ENCODE measurements at regions not wholly inside any gene's neighbourhood (a gene's known extent, or its start where the extent isn't known, plus 50 kb on each side); places are given as distances from the start of the nearest gene placed in this dataset.

DNA sequence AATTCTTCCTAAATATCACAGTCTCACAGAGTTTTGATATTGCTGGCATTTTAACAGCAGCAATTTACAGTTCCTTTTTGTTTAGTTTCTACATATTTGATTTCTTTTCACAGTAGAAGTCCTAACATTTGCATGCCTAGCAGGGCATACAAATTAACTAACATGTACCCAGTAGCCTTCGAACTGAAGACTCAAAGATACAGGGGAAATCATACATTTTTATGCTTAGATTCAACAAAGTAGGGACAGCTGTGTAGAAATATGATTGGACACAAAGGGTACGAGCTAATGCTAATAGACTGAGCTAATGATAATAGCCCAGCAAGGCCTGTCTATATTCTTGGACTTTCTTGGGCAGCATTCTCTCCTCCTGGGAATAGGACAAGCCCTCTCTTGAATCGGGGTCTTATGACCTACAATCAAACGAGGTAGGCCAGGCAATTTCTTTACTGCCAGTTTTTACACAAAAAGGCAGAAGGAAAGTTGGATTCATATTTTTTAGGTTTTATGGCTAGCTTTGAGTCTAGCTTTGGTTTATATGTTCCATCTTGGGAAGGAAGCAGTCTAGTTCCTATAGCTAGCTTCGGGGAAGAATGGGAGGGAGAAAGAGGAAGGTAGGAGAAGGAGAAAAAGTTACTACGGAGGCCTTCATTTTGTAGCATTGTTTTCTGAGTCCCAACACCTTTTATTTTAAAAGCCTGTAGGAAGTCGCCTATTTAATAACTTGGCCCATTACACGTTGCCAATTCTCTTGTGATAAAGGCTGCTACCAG is 115.8 kb downstream of the HFE start:
- H3K4me3 Mint-ChIP-seq = no peak overlapping the region; a peak in 2 of 5 replicates

More for the DNA sequence above, 115.8 kb downstream of the HFE start:
- peak overlapping the region; percentile 92 for H3K9ac ChIP-seq (ENCODE audit: extremely low read depth, insufficient read length, low read length)
- H2BK15ac ChIP-seq (ENCODE audit: low read depth, low read length) = no peak overlapping the region
- H4K20me1 ChIP-seq (ENCODE audit: control insufficient read depth, insufficient read depth, insufficient read length) = no peaks in the 10 kb centered on the region
- no peaks in the 10 kb centered on the region for H3K9me3 ChIP-seq (ENCODE audit: control insufficient read depth, low read depth, low read length)
- H2AK5ac ChIP-seq (ENCODE audit: insufficient read length, low read length) = no peak overlapping the region
- no peak overlapping the region for H2BK12ac ChIP-seq (ENCODE audit: insufficient read length, low read depth, low read length)
- peak overlapping the region; percentile 90 for H2BK120ac ChIP-seq (ENCODE audit: low read depth, low read length, poor library complexity, severe bottlenecking)
- H3K4ac ChIP-seq (ENCODE audit: low read depth, low read length) = no peak overlapping the region
- no peaks in the 10 kb centered on the region for H3K27me3 ChIP-seq (ENCODE audit: insufficient read depth, low read length)
- peaks cover 2% of the 10 kb centered on the region; the same call in 1 of the 2 replicates for H3K4me1 ChIP-seq (ENCODE audit: insufficient read depth, low read length)
- Mint-ChIP-seq H3K9me3 (no peaks in the 10 kb centered on the region; a peak in 2 of 5 replicates), H3K27me3 (ENCODE audit: low read depth) (peaks cover 13% of the 10 kb centered on the region), H3K36me3 (ENCODE audit: insufficient read depth in 1 of 3, low read depth in 3 of 3) (peaks cover 0 to 8% (median 2%) of the 10 kb centered on the region in 3 experiments; a peak in 4 of 7 replicates), H3K27ac (peak overlapping the region in 2 of 3 experiments; percentile 94 to 98; a peak in 6 of 7 replicates), H3K4me1 (peaks cover 22 to 29% of the 10 kb centered on the region in 2 experiments)
- DNase-seq = no peak
- no peak overlapping the region for H4K5ac ChIP-seq (ENCODE audit: insufficient read length, low read depth, low read length)
- no peak overlapping the region for H2BK20ac ChIP-seq (ENCODE audit: low read depth, low read length, poor library complexity, severe bottlenecking)
- no peak overlapping the region for H4K8ac ChIP-seq (replicated peaks; ENCODE audit: insufficient read length, low read depth, low read length)
- peak overlapping the region; percentile 27 for H3K18ac ChIP-seq (ENCODE audit: insufficient read length, low read depth, low read length)
- H3K23ac ChIP-seq (ENCODE audit: insufficient read length, low read depth, low read length) = no peak overlapping the region
- TF ChIP-seq, protein P1, sequence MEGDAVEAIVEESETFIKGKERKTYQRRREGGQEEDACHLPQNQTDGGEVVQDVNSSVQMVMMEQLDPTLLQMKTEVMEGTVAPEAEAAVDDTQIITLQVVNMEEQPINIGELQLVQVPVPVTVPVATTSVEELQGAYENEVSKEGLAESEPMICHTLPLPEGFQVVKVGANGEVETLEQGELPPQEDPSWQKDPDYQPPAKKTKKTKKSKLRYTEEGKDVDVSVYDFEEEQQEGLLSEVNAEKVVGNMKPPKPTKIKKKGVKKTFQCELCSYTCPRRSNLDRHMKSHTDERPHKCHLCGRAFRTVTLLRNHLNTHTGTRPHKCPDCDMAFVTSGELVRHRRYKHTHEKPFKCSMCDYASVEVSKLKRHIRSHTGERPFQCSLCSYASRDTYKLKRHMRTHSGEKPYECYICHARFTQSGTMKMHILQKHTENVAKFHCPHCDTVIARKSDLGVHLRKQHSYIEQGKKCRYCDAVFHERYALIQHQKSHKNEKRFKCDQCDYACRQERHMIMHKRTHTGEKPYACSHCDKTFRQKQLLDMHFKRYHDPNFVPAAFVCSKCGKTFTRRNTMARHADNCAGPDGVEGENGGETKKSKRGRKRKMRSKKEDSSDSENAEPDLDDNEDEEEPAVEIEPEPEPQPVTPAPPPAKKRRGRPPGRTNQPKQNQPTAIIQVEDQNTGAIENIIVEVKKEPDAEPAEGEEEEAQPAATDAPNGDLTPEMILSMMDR (conservative IDR thresholded peaks at IDR 0.05) = no peak
- peak overlapping the region; percentile 76 for H3T11ph ChIP-seq (ENCODE audit: low read length)
- H3K56ac ChIP-seq (ENCODE audit: insufficient read length, low read depth, low read length) = no peak overlapping the region
- H3K79me1 ChIP-seq (ENCODE audit: insufficient read depth, low read depth, low read length, poor library complexity, severe bottlenecking) = no peaks in the 10 kb centered on the region
- H4K91ac ChIP-seq (ENCODE audit: insufficient read length, low read depth, low read length) = no peak overlapping the region
- WGBS (ENCODE audit: extremely low coverage, insufficient read length, low lambda C conversion rate) = no CpG with 5 or more reads among the region's 8 CpGs
- H3K4me2 ChIP-seq (ENCODE audit: insufficient read depth, insufficient read length, low read length) = peak overlapping the region; percentile 75
- H3K14ac ChIP-seq (ENCODE audit: insufficient read depth, low read length) = no peak overlapping the region; the same call in 1 of the 2 replicates
- no peak overlapping the region for H2AFZ ChIP-seq (ENCODE audit: low read length)
- peaks cover 3% of the 10 kb centered on the region for H3K23me2 ChIP-seq (ENCODE audit: insufficient read length, low read depth, low read length, poor library complexity, severe bottlenecking)
- peak overlapping the region; percentile 42 for H3K27ac ChIP-seq (ENCODE audit: insufficient read length, low read depth, low read length)
- H3K79me2 ChIP-seq (ENCODE audit: insufficient read depth, low read length) = no peaks in the 10 kb centered on the region
- no peak overlapping the region for H2BK5ac ChIP-seq (ENCODE audit: insufficient read length, low read length)

All from H9 (cell line).